H1 (cell line): ENCODE measurements at regions not wholly inside any gene's neighbourhood (a gene's known extent, or its start where the extent isn't known, plus 50 kb on each side); places are given as distances from the start of the nearest gene placed in this dataset.

Experiments used
- CTCF ChIA-PET: fragments of 300-600 bp; sonication (Branson Sonifier 250); formaldehyde crosslinking; loops from one replicate; lab custom pipeline; 2021; ENCODE audit not compliant: partially characterized antibody; lab: Charles Lee
- POLR2A ChIA-PET: fragments of 300-600 bp; sonication (Branson Sonifier 250); formaldehyde crosslinking; loops from one replicate; lab custom pipeline; 2021; ENCODE audit warnings: inconsistent platforms; ENCODE audit not compliant: partially characterized antibody; lab: Charles Lee
- DNase-seq, 2 experiments: peaks; one replicate each; pipeline versions ENCODE4 v3.0.0 to v3.0.0-alpha.2; 2010 to 2022; ENCODE audit warnings: low spot score in 2 of 2, low read depth in 1 of 2, mixed read lengths in 1 of 2
- FAIRE-seq: peaks from 2 replicates; lab custom pipeline; 2011; peaks lifted over from hg19 to GRCh38; lab: Jason Lieb, UNC
- H2AFZ ChIP-seq: 2 replicates; pipeline ENCODE4 v1.8.1; 2012; ENCODE audit warnings: low read length, inconsistent platforms
- H2AK5ac ChIP-seq: 2 replicates; pipeline ENCODE4 v1.6.1; 2013; ENCODE audit warnings: low read depth, low read length
- H2BK120ac ChIP-seq: replicated peaks from 2 replicates; pipeline ENCODE3; 2013; ENCODE audit warnings: low read depth, low read length, inconsistent platforms
- H2BK12ac ChIP-seq: 2 replicates; pipeline ENCODE4 v1.6.1; 2013; ENCODE audit warnings: low read depth, low read length
- H2BK15ac ChIP-seq: 2 replicates; pipeline ENCODE4 v1.6.1; 2013; ENCODE audit warnings: low read length
- H2BK20ac ChIP-seq: 2 replicates; pipeline ENCODE4 v1.6.1; 2013; ENCODE audit warnings: low read length
- H2BK5ac ChIP-seq: 2 replicates; pipeline ENCODE4 v1.6.1; 2013; ENCODE audit warnings: low read depth, low read length
- H3K14ac ChIP-seq: 2 replicates; pipeline ENCODE4 v1.6.1; 2013; ENCODE audit warnings: inconsistent platforms; ENCODE audit not compliant: insufficient read length
- H3K18ac ChIP-seq: 2 replicates; pipeline ENCODE4 v1.6.1; 2013; ENCODE audit warnings: low read length; ENCODE audit errors: extremely low read depth
- H3K23ac ChIP-seq: 2 replicates; pipeline ENCODE4 v1.6.1; 2013; ENCODE audit warnings: inconsistent platforms; ENCODE audit not compliant: insufficient read length
- H3K23me2 ChIP-seq: 2 replicates; pipeline ENCODE4 v1.6.1; 2013; ENCODE audit warnings: low read depth, low read length
- H3K27ac ChIP-seq: 2 replicates; pipeline ENCODE4 v1.6.1; 2011; ENCODE audit warnings: low read depth, low read length, inconsistent platforms
- H3K27me3 ChIP-seq, 4 experiments: replicated peaks in 1 of 4; 1 replicate in 1 of 4; 2 replicates in 3 of 4; pipeline versions ENCODE4 v1.6.1 to v1.8.1; 2011 to 2013; ENCODE audit warnings: low read length in 3 of 4, mild to moderate bottlenecking in 3 of 4, inconsistent platforms in 2 of 4, mixed read lengths in 2 of 4, moderate library complexity in 1 of 4; ENCODE audit not compliant: control insufficient read depth in 3 of 4, insufficient read depth in 3 of 4; ENCODE audit errors: extremely low read depth in 1 of 4
- H3K36me3 ChIP-seq, 4 experiments: 2 replicates each; pipeline versions ENCODE4 v1.6.1 to v1.8.1; 2011 to 2013; ENCODE audit warnings: mild to moderate bottlenecking in 4 of 4, low read length in 3 of 4, moderate library complexity in 2 of 4, control low read depth in 1 of 4, inconsistent platforms in 1 of 4; ENCODE audit not compliant: insufficient read depth in 4 of 4, control insufficient read depth in 2 of 4
- H3K4ac ChIP-seq: replicated peaks from 2 replicates; pipeline ENCODE3; 2013; ENCODE audit warnings: low read length, low read depth, mixed read lengths, inconsistent platforms; ENCODE audit not compliant: insufficient read length
- H3K4me1 ChIP-seq, 4 experiments: replicated peaks in 1 of 4; 1 replicate in 1 of 4; 2 replicates in 3 of 4; pipeline versions ENCODE4 v1.6.1 to v1.8.1; 2011 to 2013; ENCODE audit warnings: low read length in 3 of 4, inconsistent platforms in 2 of 4, mixed read lengths in 1 of 4; ENCODE audit not compliant: insufficient read depth in 4 of 4, control insufficient read depth in 3 of 4
- H3K4me2 ChIP-seq, 2 experiments: 2 replicates each; pipeline versions ENCODE4 v1.6.1 to v1.8.1; 2011 to 2013; ENCODE audit warnings: low read depth in 2 of 2, low read length in 2 of 2, control low read depth in 1 of 2, inconsistent platforms in 1 of 2, mild to moderate bottlenecking in 1 of 2; ENCODE audit not compliant: insufficient read depth in 1 of 2
- H3K4me3 ChIP-seq, 4 experiments: fragments of 200-600, 300-600 bp in 1 of 4; sonication (generic), shearing (Covaris generic), sonication (Bioruptor Twin) in 1 of 4; 2 replicates each; pipeline versions ENCODE4 v1.5.1 to v1.8.1; 2011 to 2016; ENCODE audit warnings: low read length in 4 of 4, low read depth in 3 of 4, control low read depth in 2 of 4, inconsistent platforms in 2 of 4, mild to moderate bottlenecking in 2 of 4, mixed read lengths in 1 of 4, moderate library complexity in 1 of 4; ENCODE audit not compliant: insufficient read depth in 2 of 4; ENCODE audit errors: extremely low read depth in 1 of 4
- H3K56ac ChIP-seq: replicated peaks from 2 replicates; pipeline ENCODE3; 2013; ENCODE audit warnings: low read depth, mild to moderate bottlenecking, mixed read lengths, low read length, inconsistent platforms; ENCODE audit not compliant: insufficient read length
- H3K79me1 ChIP-seq: 2 replicates; pipeline ENCODE4 v1.6.1; 2013; ENCODE audit warnings: low read depth, low read length, control low read depth
- H3K79me2 ChIP-seq, 2 experiments: 2 replicates each; pipeline versions ENCODE4 v1.6.1 to v1.8.1; 2012 to 2013; ENCODE audit warnings: low read length in 2 of 2, mild to moderate bottlenecking in 2 of 2, inconsistent platforms in 1 of 2; ENCODE audit not compliant: insufficient read depth in 2 of 2, control insufficient read depth in 1 of 2
- H3K9ac ChIP-seq, 4 experiments: replicated peaks in 1 of 4; 1 replicate in 1 of 4; 2 replicates in 3 of 4; pipeline versions ENCODE4 v1.6.1 to v1.8.1; 2011 to 2013; ENCODE audit warnings: low read depth in 3 of 4, low read length in 3 of 4, control low read depth in 2 of 4, mild to moderate bottlenecking in 2 of 4, moderate library complexity in 2 of 4, inconsistent platforms in 1 of 4; ENCODE audit errors: extremely low read depth in 1 of 4
- H3K9me3 ChIP-seq, 2 experiments: 2 replicates each; pipeline versions ENCODE4 v1.6.1 to v1.8.1; 2012 to 2013; ENCODE audit warnings: mild to moderate bottlenecking in 2 of 2, moderate library complexity in 2 of 2, control low read depth in 1 of 2, inconsistent platforms in 1 of 2, low read depth in 1 of 2, low read length in 1 of 2, mixed read lengths in 1 of 2; ENCODE audit not compliant: insufficient read depth in 2 of 2
- H4K20me1 ChIP-seq, 2 experiments: replicated peaks in 1 of 2; 2 replicates each; pipeline versions ENCODE3 to v1.8.1; 2011 to 2013; ENCODE audit warnings: inconsistent platforms in 2 of 2, low read length in 2 of 2, mild to moderate bottlenecking in 1 of 2; ENCODE audit not compliant: insufficient read depth in 2 of 2, control insufficient read depth in 1 of 2
- H4K5ac ChIP-seq: 2 replicates; pipeline ENCODE4 v1.6.1; 2013; ENCODE audit warnings: low read length, low read depth, mixed read lengths, inconsistent platforms; ENCODE audit not compliant: insufficient read length
- H4K8ac ChIP-seq: 2 replicates; pipeline ENCODE4 v1.8.0; 2013; ENCODE audit warnings: mild to moderate bottlenecking, moderate library complexity, low read length, inconsistent platforms; ENCODE audit not compliant: insufficient read depth; ENCODE audit errors: extremely low read depth
- H4K91ac ChIP-seq: replicated peaks from 2 replicates; pipeline ENCODE3; 2013; ENCODE audit warnings: low read length, mixed read lengths, inconsistent platforms; ENCODE audit not compliant: insufficient read length
- EP300 ChIP-seq, 2 experiments: IDR thresholded peaks; 1 replicate in 1 of 2; 2 replicates in 1 of 2; pipeline ENCODE4 v1.6.1; 2011 to 2012; ENCODE audit warnings: low read depth in 2 of 2, low read length in 2 of 2, mild to moderate bottlenecking in 2 of 2, borderline replicate concordance in 1 of 2, inconsistent platforms in 1 of 2, moderate library complexity in 1 of 2
- GTF2F1 ChIP-seq: IDR thresholded peaks from 2 replicates; pipeline ENCODE4 v1.6.1; 2012; ENCODE audit warnings: low read depth, low read length, improper control_type of control experiment, borderline replicate concordance
- HDAC6 ChIP-seq: IDR thresholded peaks from one replicate; pipeline ENCODE4 v1.7.1; 2012; ENCODE audit warnings: low read depth, mild to moderate bottlenecking, inconsistent platforms, low read length, moderate library complexity
- WGBS, 2 experiments: shearing (Covaris generic) in 1 of 2; methylation state at CpG; one replicate each; pipeline versions ENCODE4 v1.1.6 to v1.1.7; 2013 to 2015; ENCODE audit warnings: low lambda C conversion rate in 2 of 2, mixed read lengths in 2 of 2, inconsistent platforms in 1 of 2, low coverage in 1 of 2, missing lambda C conversion rate in 1 of 2; ENCODE audit not compliant: insufficient replicate concordance in 2 of 2, insufficient coverage in 1 of 2, insufficient read length in 1 of 2; ENCODE audit errors: extremely low coverage in 1 of 2, missing lambda C conversion rate in 1 of 2; 5-methylcytosine and 5-hydroxymethylcytosine counted together

DNA sequence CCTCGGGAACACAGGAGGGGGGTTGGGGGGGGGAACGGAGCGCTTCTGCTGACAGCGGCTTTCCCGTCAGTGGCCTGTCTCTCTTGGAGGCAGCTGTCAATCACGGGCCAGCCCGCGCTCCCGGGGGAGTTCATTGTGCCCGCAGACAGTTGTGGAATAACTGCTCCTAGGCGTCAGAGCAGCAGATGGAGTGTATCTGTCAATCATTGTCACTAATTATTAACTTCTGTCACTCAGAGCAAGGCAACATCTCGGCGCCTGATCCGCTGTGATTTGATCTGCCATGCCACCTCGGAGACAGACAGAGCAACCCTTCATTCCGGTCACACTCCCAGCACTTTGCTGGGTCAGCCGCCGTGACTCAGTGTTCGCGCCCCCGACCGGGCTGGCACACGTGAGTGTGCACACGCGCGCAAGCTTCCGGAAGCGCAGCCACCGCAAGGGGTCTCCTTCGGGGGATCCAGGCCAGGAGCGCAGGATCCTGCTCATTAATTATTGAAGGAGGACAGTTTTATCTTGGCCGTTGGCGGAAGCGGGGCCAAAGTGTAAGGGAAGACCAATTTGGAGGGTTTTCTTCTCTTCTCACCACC is 75.8 kb downstream of the RRAGC start:
- Histone ChIP-seq H3K36me3 (no peaks in the 10 kb centered on the region), H2BK20ac (no peak overlapping the region), H2BK12ac (no peak overlapping the region), H3K4ac (no peak overlapping the region), H3K4me1 (peaks cover 0 to 7% (median 1%) of the 10 kb centered on the region in 4 experiments; a peak in 4 of 7 replicates), H3K23me2 (no peaks in the 10 kb centered on the region), H3K79me1 (no peaks in the 10 kb centered on the region), H3K4me2 (no peak overlapping the region), H4K91ac (no peak overlapping the region), H3K18ac (no peak overlapping the region), H4K8ac (no peak overlapping the region; the same call in 1 of the 2 replicates), H2BK120ac (no peak overlapping the region), H3K14ac (no peak overlapping the region), H3K79me2 (no peaks in the 10 kb centered on the region), H3K4me3 (no peak overlapping the region), H2BK5ac (no peak overlapping the region), H3K9me3 (no peaks in the 10 kb centered on the region), H3K56ac (no peak overlapping the region), H2AFZ (no peak overlapping the region), H3K23ac (no peak overlapping the region), H4K20me1 (no peaks in the 10 kb centered on the region), H3K27ac (no peak overlapping the region), H3K9ac (no peak overlapping the region; a peak in 1 of 7 replicates), H2AK5ac (no peak overlapping the region), H3K27me3 (no peaks in the 10 kb centered on the region; a peak in 1 of 7 replicates), H2BK15ac (no peak overlapping the region), H4K5ac (no peak overlapping the region)
- CTCF ChIA-PET = no interaction called here
- no peak for DNase-seq
- POLR2A ChIA-PET = no interaction called here
- 90% methylated on average over 33 of the region's 34 CpGs; no CpG with 5 or more reads in 1 of the 2 experiments for WGBS, 2 experiments
- FAIRE-seq = no peak
- no peak for TF ChIP-seq GTF2F1
- no peak for TF ChIP-seq HDAC6
- TF ChIP-seq EP300 (IDR thresholded peaks at IDR 0.05; ENCODE audit: borderline replicate concordance in 1 of 2, low read depth in 2 of 2, low read length in 2 of 2) = no peak
